ENCODE measurements at regions not wholly inside any gene's neighbourhood (a gene's known extent, or its start where the extent isn't known, plus 50 kb on each side); places are given as distances from the start of the nearest gene placed in this dataset.

GRCh38 chr2:66101206-66101605, 333.7 kb upstream of the MEIS1 start:
- ChIA-PET POLR2A (no interaction called here), CTCF (no interaction called here)
- Mint-ChIP-seq H3K4me3 (no peak overlapping the region), H3K27me3 (ENCODE audit: low read depth) (no peaks in the 10 kb centered on the region), H3K9me3 (peaks cover 8% of the 10 kb centered on the region), H3K4me1 (peaks cover 3% of the 10 kb centered on the region; the same call in 1 of the 2 replicates), H3K36me3 (no peaks in the 10 kb centered on the region), H3K27ac (no peak overlapping the region)
- TF ChIP-seq NFATC4 (CRISPR knock-in tag; IDR thresholded peaks at IDR 0.05) (no peak), SMAD4 (CRISPR knock-in tag; IDR thresholded peaks at IDR 0.05) (no peak), ZNF416 (CRISPR knock-in tag; IDR thresholded peaks at IDR 0.05) (no peak), ZNF425 (CRISPR knock-in tag; conservative IDR thresholded peaks at IDR 0.05) (no peak), ERG (CRISPR knock-in tag; IDR thresholded peaks at IDR 0.05) (no peak), ATF2 (CRISPR knock-in tag; IDR thresholded peaks at IDR 0.05; ENCODE audit: borderline replicate concordance, low read depth) (no peak), MYBL2 (CRISPR knock-in tag; IDR thresholded peaks at IDR 0.05) (no peak), E2F1 (CRISPR knock-in tag; IDR thresholded peaks at IDR 0.05) (no peak), SOX15 (CRISPR knock-in tag; IDR thresholded peaks at IDR 0.05) (no peak), ZBTB21 (CRISPR knock-in tag; IDR thresholded peaks at IDR 0.05; ENCODE audit: borderline replicate concordance) (no peak), USF2 (CRISPR knock-in tag; IDR thresholded peaks at IDR 0.05) (no peak), FOXJ3 (CRISPR knock-in tag; IDR thresholded peaks at IDR 0.05; ENCODE audit: borderline replicate concordance) (no peak), MXD4 (CRISPR knock-in tag; IDR thresholded peaks at IDR 0.05; ENCODE audit: borderline replicate concordance) (no peak), E2F4 (CRISPR knock-in tag; IDR thresholded peaks at IDR 0.05; ENCODE audit: borderline replicate concordance, low read depth) (no peak), GABPB1 (CRISPR knock-in tag; IDR thresholded peaks at IDR 0.05) (no peak), ZNF671 (CRISPR knock-in tag; IDR thresholded peaks at IDR 0.05) (no peak)
- ATAC-seq (no peak), DNase-seq (ENCODE audit: low spot score) (no peak)

- ChIA-PET POLR2A (interaction anchor here (0.6 to 1.0 kb wide), 3 partner anchors 18 to 1800 kb away, joined by 3 to 6 read pairs (median 3); no protein-coding TSS in a partner anchor), CTCF (interaction anchor here (0.5 to 1.2 kb wide), 19 partner anchors 8 to 373 kb away, joined by 3 to 7 read pairs (median 4); no protein-coding TSS in a partner anchor)
- ATAC-seq (peak; percentile 99), DNase-seq (ENCODE audit: low spot score) (peak; percentile 20)
- H3K27ac Mint-ChIP-seq = no peak overlapping the region
- H3K4me1 Mint-ChIP-seq = 0 out of 2 replicates have a peak, but pooled peaks cover 4% of the 10 kb centered on the region
- H3K9me3 Mint-ChIP-seq = peaks cover 14% of the 10 kb centered on the region
- 0 out of 2 replicates have a peak, but pooled peaks cover 2% of the 10 kb centered on the region for H3K36me3 Mint-ChIP-seq
- no peaks in the 10 kb centered on the region for H3K27me3 Mint-ChIP-seq (ENCODE audit: low read depth)
- H3K4me3 Mint-ChIP-seq = no peak overlapping the region
- no peak for TF ChIP-seq ZNF317 (CRISPR knock-in tag; IDR thresholded peaks at IDR 0.05; ENCODE audit: borderline replicate concordance, low read depth)
- TF ChIP-seq ZNF121 (CRISPR knock-in tag; IDR thresholded peaks at IDR 0.05) = no peak
- 0 out of 2 replicates have a peak, but pooled peaks have one; percentile 9 for TF ChIP-seq CTCF (IDR thresholded peaks at IDR 0.05)
- TF ChIP-seq ZNF232 (CRISPR knock-in tag; IDR thresholded peaks at IDR 0.05) = no peak
- no peak for TF ChIP-seq ZNF219 (CRISPR knock-in tag; IDR thresholded peaks at IDR 0.05; ENCODE audit: borderline replicate concordance)
- no peak for TF ChIP-seq ZMAT4 (CRISPR knock-in tag; IDR thresholded peaks at IDR 0.05)
Measured at GRCh38 chr2:66095820-66096345, 339.0 kb upstream of the MEIS1 start.

All from WTC11 (cell line).